ENCODE measurements at regions not wholly inside any gene's neighbourhood (a gene's known extent, or its start where the extent isn't known, plus 50 kb on each side); places are given as distances from the start of the nearest gene placed in this dataset.

GRCh38 chr11:56846631-56847576 is 98.4 kb upstream of the OR9G4 start:
- POLR2A ChIA-PET: no interaction called here
- no peak for DNase-seq (ENCODE audit: extremely low spot score)
- CTCF ChIA-PET: no interaction called here
- no peak for TF ChIP-seq PKNOX1 (IDR thresholded peaks at IDR 0.05)
- TF ChIP-seq BHLHE40 (IDR thresholded peaks at IDR 0.05; ENCODE audit: borderline replicate concordance): no peak
- no peak for TF ChIP-seq ZNF384 (IDR thresholded peaks at IDR 0.05)
- TF ChIP-seq ELF4 (IDR thresholded peaks at IDR 0.05): no peak
- no peak for TF ChIP-seq FOXK2 (IDR thresholded peaks at IDR 0.05)
- no peak for TF ChIP-seq ARNT (IDR thresholded peaks at IDR 0.05)
- TF ChIP-seq SP1 (IDR thresholded peaks at IDR 0.05): no peak
- TF ChIP-seq FOXM1 (IDR thresholded peaks at IDR 0.05; ENCODE audit: borderline replicate concordance): no peak
- TF ChIP-seq CTBP1 (IDR thresholded peaks at IDR 0.05; ENCODE audit: borderline replicate concordance): no peak
- no peak for TF ChIP-seq FOXA1 (IDR thresholded peaks at IDR 0.05)

GRCh38 chr11:56845121-56845732 is 96.7 kb upstream of the OR9G4 start:
- ChIA-PET CTCF (no interaction called here), POLR2A (no interaction called here)
- TF ChIP-seq LEF1 (IDR thresholded peaks at IDR 0.05; ENCODE audit: borderline replicate concordance) (no peak), NFRKB (IDR thresholded peaks at IDR 0.05) (no peak), CTBP1 (IDR thresholded peaks at IDR 0.05; ENCODE audit: borderline replicate concordance) (no peak), FOXA1 (IDR thresholded peaks at IDR 0.05) (no peak), FOXK2 (IDR thresholded peaks at IDR 0.05) (no peak), HDGF (IDR thresholded peaks at IDR 0.05; ENCODE audit: borderline replicate concordance) (no peak), ARNT (IDR thresholded peaks at IDR 0.05) (no peak), FOXM1 (IDR thresholded peaks at IDR 0.05; ENCODE audit: borderline replicate concordance) (no peak), SP1 (IDR thresholded peaks at IDR 0.05) (no peak), SUZ12 (IDR thresholded peaks at IDR 0.05) (no peak), BHLHE40 (IDR thresholded peaks at IDR 0.05; ENCODE audit: borderline replicate concordance) (no peak), TARDBP (IDR thresholded peaks at IDR 0.05) (no peak), ZNF384 (IDR thresholded peaks at IDR 0.05) (no peak), ELF4 (IDR thresholded peaks at IDR 0.05) (no peak), PKNOX1 (IDR thresholded peaks at IDR 0.05) (no peak), L3MBTL2 (conservative IDR thresholded peaks at IDR 0.05) (no peak)
- DNase-seq (ENCODE audit: extremely low spot score): no peak

GRCh38 chr11:56843816-56844215 is 95.3 kb upstream of the OR9G4 start:
- ChIA-PET CTCF (no interaction called here), POLR2A (no interaction called here)
- TF ChIP-seq ARNT (IDR thresholded peaks at IDR 0.05) (no peak), L3MBTL2 (conservative IDR thresholded peaks at IDR 0.05) (no peak), PKNOX1 (IDR thresholded peaks at IDR 0.05) (no peak), FOXM1 (IDR thresholded peaks at IDR 0.05; ENCODE audit: borderline replicate concordance) (no peak), SUZ12 (IDR thresholded peaks at IDR 0.05) (no peak), ZNF384 (IDR thresholded peaks at IDR 0.05) (no peak), CTBP1 (IDR thresholded peaks at IDR 0.05; ENCODE audit: borderline replicate concordance) (no peak), ELF4 (IDR thresholded peaks at IDR 0.05) (no peak), FOXA1 (IDR thresholded peaks at IDR 0.05) (no peak), NFRKB (IDR thresholded peaks at IDR 0.05) (no peak), TARDBP (IDR thresholded peaks at IDR 0.05) (no peak)
- no peak for DNase-seq (ENCODE audit: extremely low spot score)

GRCh38 chr11:56842814-56843794 is 94.6 kb upstream of the OR9G4 start:
- DNase-seq (ENCODE audit: extremely low spot score): no peak
- TF ChIP-seq BHLHE40 (IDR thresholded peaks at IDR 0.05; ENCODE audit: borderline replicate concordance) (no peak), HDGF (IDR thresholded peaks at IDR 0.05; ENCODE audit: borderline replicate concordance) (no peak), ZNF384 (IDR thresholded peaks at IDR 0.05) (no peak), ARNT (IDR thresholded peaks at IDR 0.05) (no peak), FOXK2 (IDR thresholded peaks at IDR 0.05) (no peak), ELF4 (IDR thresholded peaks at IDR 0.05) (no peak), PKNOX1 (IDR thresholded peaks at IDR 0.05) (no peak), FOXM1 (IDR thresholded peaks at IDR 0.05; ENCODE audit: borderline replicate concordance) (no peak), CTBP1 (IDR thresholded peaks at IDR 0.05; ENCODE audit: borderline replicate concordance) (no peak), SP1 (IDR thresholded peaks at IDR 0.05) (no peak), LEF1 (IDR thresholded peaks at IDR 0.05; ENCODE audit: borderline replicate concordance) (no peak), L3MBTL2 (conservative IDR thresholded peaks at IDR 0.05) (no peak), FOXA1 (IDR thresholded peaks at IDR 0.05) (no peak), NFRKB (IDR thresholded peaks at IDR 0.05) (no peak), TARDBP (IDR thresholded peaks at IDR 0.05) (no peak), SUZ12 (IDR thresholded peaks at IDR 0.05) (no peak)
- ChIA-PET POLR2A (no interaction called here), CTCF (interaction anchor here (3.2 kb wide), 1 partner anchor 406 kb away, joined by 41 read pairs; no protein-coding TSS in a partner anchor)
